Suprapubic skin (tissue), 4 donors: ENCODE measurements at regions not wholly inside any gene's neighbourhood (a gene's known extent, or its start where the extent isn't known, plus 50 kb on each side); places are given as distances from the start of the nearest gene placed in this dataset.

Source experiments
- DNase-seq, 2 donors: peaks; one replicate each; pipeline ENCODE4 v3.0.0-alpha.2; 2019; ENCODE audit warnings: low spot score in 2 of 2
- H3K27ac ChIP-seq: fragments of 200-600 bp; sonication (generic); one replicate; pipeline ENCODE4 v1.5.1; 2019
- H3K27me3 ChIP-seq: fragments of 200-600 bp; sonication (generic); one replicate; pipeline ENCODE4 v1.5.1; 2019
- H3K36me3 ChIP-seq: fragments of 200-600 bp; sonication (generic); one replicate; pipeline ENCODE4 v1.5.1; 2019
- H3K4me1 ChIP-seq: fragments of 200-600 bp; sonication (generic); one replicate; pipeline ENCODE4 v1.5.1; 2019
- H3K4me3 ChIP-seq: fragments of 200-600 bp; sonication (generic); one replicate; pipeline ENCODE4 v1.5.1; 2019; ENCODE audit warnings: mild to moderate bottlenecking
- H3K9me3 ChIP-seq: fragments of 200-600 bp; sonication (generic); one replicate; pipeline ENCODE4 v1.5.1; 2019
- CTCF ChIP-seq, 2 donors: fragments of 200-600 bp in 1 of 2; fragments of 450-650 bp in 1 of 2; sonication (generic) in 1 of 2; IDR thresholded peaks; one replicate each; pipeline ENCODE4 v1.5.1; 2016 to 2019; ENCODE audit warnings: antibody characterized with exemption in 2 of 2, mild to moderate bottlenecking in 1 of 2, moderate library complexity in 1 of 2
- EP300 ChIP-seq: sonication (generic); formaldehyde crosslinking; IDR thresholded peaks from one replicate; pipeline ENCODE4 v1.6.1; 2017; ENCODE audit warnings: antibody characterized with exemption
- POLR2A ChIP-seq, 2 donors: fragments of 450-650 bp; IDR thresholded peaks; one replicate each; pipeline ENCODE4 v1.6.1; 2017; ENCODE audit warnings: antibody characterized with exemption in 2 of 2, mild to moderate bottlenecking in 2 of 2, moderate library complexity in 2 of 2
- POLR2AphosphoS5 ChIP-seq, 3 donors: sonication (generic); formaldehyde crosslinking; IDR thresholded peaks; one replicate each; pipeline ENCODE4 v1.6.1; 2017; ENCODE audit warnings: antibody characterized with exemption in 3 of 3
- WGBS: methylation state at CpG from one replicate; pipeline ENCODE4 v1.1.5; 2018; 5-methylcytosine and 5-hydroxymethylcytosine counted together

GRCh38 chr9:118318770-118319431, 614.7 kb downstream of the TLR4 start:
- WGBS = 12% methylated on average over 1 of the region's 1 CpG

GRCh38 chr9:118321788-118322187, 617.6 kb downstream of the TLR4 start:
- Histone ChIP-seq H3K9me3 (no peaks in the 10 kb centered on the region), H3K4me3 (no peak overlapping the region), H3K4me1 (no peaks in the 10 kb centered on the region), H3K36me3 (no peaks in the 10 kb centered on the region), H3K27ac (no peak overlapping the region), H3K27me3 (no peaks in the 10 kb centered on the region)
- 58% methylated on average over 1 of the region's 1 CpG for WGBS
- no peak for TF ChIP-seq POLR2AphosphoS5 (IDR thresholded peaks at IDR 0.05)
- TF ChIP-seq CTCF (IDR thresholded peaks at IDR 0.05) = no peak
- TF ChIP-seq POLR2A (IDR thresholded peaks at IDR 0.05) = no peak
- TF ChIP-seq EP300 = no peak
- no peak for DNase-seq

More at GRCh38 chr9:118318770-118319431, 614.7 kb downstream of the TLR4 start:
- Histone ChIP-seq H3K9me3 (no peaks in the 10 kb centered on the region), H3K4me1 (no peaks in the 10 kb centered on the region), H3K36me3 (no peaks in the 10 kb centered on the region), H3K27ac (no peak overlapping the region), H3K27me3 (no peaks in the 10 kb centered on the region), H3K4me3 (no peak overlapping the region)
- no peak for DNase-seq
- TF ChIP-seq POLR2A (IDR thresholded peaks at IDR 0.05) (no peak), EP300 (no peak), POLR2AphosphoS5 (IDR thresholded peaks at IDR 0.05) (no peak), CTCF (IDR thresholded peaks at IDR 0.05) (no peak)

GRCh38 chr9:118324706-118325105, 620.5 kb downstream of the TLR4 start:
- 91% methylated on average over 2 of the region's 2 CpGs for WGBS
- H3K9me3 ChIP-seq = no peaks in the 10 kb centered on the region
- no peaks in the 10 kb centered on the region for H3K36me3 ChIP-seq
- no peaks in the 10 kb centered on the region for H3K27me3 ChIP-seq
- H3K4me1 ChIP-seq = no peaks in the 10 kb centered on the region
- H3K27ac ChIP-seq = no peak overlapping the region
- no peak for TF ChIP-seq EP300
- TF ChIP-seq CTCF (IDR thresholded peaks at IDR 0.05) = no peak
- no peak for TF ChIP-seq POLR2AphosphoS5 (IDR thresholded peaks at IDR 0.05)
- no peak for TF ChIP-seq POLR2A (IDR thresholded peaks at IDR 0.05)
- H3K4me3 ChIP-seq = no peak overlapping the region
- DNase-seq = no peak

GRCh38 chr9:118325757-118326156, 621.6 kb downstream of the TLR4 start:
- no peaks in the 10 kb centered on the region for H3K36me3 ChIP-seq
- H3K4me1 ChIP-seq = no peaks in the 10 kb centered on the region
- TF ChIP-seq EP300 (no peak), POLR2AphosphoS5 (IDR thresholded peaks at IDR 0.05) (no peak), CTCF (IDR thresholded peaks at IDR 0.05) (no peak), POLR2A (IDR thresholded peaks at IDR 0.05) (no peak)
- no peak overlapping the region for H3K27ac ChIP-seq
- DNase-seq = no peak
- H3K27me3 ChIP-seq = no peaks in the 10 kb centered on the region
- no peaks in the 10 kb centered on the region for H3K9me3 ChIP-seq
- 77% methylated on average over 2 of the region's 2 CpGs for WGBS
- H3K4me3 ChIP-seq = no peak overlapping the region

- H3K27ac ChIP-seq = no peak overlapping the region
- no peak for DNase-seq
- 90% methylated on average over 5 of the region's 5 CpGs for WGBS
- H3K4me1 ChIP-seq = no peaks in the 10 kb centered on the region
- TF ChIP-seq EP300 (no peak), POLR2AphosphoS5 (IDR thresholded peaks at IDR 0.05) (no peak), CTCF (IDR thresholded peaks at IDR 0.05) (no peak), POLR2A (IDR thresholded peaks at IDR 0.05) (no peak)
- no peaks in the 10 kb centered on the region for H3K27me3 ChIP-seq
- H3K9me3 ChIP-seq = no peaks in the 10 kb centered on the region
- H3K36me3 ChIP-seq = no peaks in the 10 kb centered on the region
- H3K4me3 ChIP-seq = no peak overlapping the region
Measured at GRCh38 chr9:118326326-118326725, 622.1 kb downstream of the TLR4 start.
